NCI-H526 (cell line): ENCODE measurements at regions not wholly inside any gene's neighbourhood (a gene's known extent, or its start where the extent isn't known, plus 50 kb on each side); places are given as distances from the start of the nearest gene placed in this dataset.
"Not testable (repeated sequence)": the region's sequence is repeated elsewhere in the genome, so short reads cannot be mapped to it uniquely, and the experiment has no call there.

Experiments used
- DNase-seq, 2 experiments: peaks; one replicate each; lab custom pipeline; 2025; lab: John Stamatoyannopoulos, UW

DNA sequence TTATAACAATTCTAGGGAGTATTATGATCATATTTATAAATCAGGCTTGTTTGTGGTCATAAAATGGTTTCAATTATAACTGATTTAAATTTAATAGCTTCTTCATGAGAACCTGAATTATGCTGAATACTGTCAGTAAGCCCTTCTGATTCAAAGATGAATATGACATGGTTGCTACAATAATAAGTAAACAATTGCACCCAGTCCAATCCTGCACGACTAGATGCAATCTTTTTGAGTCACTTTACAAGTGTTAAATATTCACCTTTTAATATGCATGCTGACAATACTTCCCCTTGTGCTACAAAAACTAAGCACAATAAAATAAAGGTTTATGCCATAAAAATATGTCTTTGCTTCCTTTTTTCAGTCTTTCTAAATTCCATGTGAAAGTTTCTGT, 325.2 kb downstream of the KCNJ3 start:
- no peak for DNase-seq

DNA sequence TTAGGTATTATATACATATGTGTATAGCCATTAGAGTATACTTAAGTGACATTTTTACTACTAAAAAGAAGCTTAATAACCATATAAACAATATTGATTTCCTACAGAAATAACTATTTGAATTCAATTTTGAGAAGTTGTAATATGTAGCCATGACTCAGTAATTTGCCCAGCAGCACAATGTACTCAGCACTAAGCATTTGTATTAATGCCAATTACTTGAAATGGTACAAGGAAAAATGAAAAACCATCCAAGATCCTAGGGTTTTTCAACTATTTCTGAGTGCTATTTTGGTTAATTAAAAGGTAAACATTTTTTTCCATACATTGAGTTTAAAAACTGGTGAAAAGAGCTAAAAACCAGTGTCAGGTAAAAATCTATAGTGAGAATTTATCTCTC, 324.0 kb downstream of the KCNJ3 start:
- no peak for DNase-seq

DNA sequence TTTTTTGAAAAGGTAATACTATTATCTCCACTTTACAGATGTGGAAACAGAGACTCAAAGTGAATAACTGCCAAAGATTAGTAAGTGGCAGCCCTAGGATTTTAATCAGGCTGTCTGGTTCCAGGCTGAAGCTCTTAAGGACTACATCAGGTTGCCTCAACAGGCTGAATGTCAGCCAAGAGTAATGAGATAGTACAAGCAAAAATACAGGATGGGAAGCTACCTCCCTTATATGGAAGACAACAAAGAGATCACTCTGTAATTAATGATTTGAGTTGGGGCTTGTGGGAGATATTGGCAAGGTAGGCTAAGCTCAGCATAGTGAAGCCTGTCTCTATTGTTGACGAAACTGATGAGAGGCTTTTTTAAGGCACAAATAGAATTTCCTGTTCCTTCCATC, 323.1 kb downstream of the KCNJ3 start:
- no peak for DNase-seq

DNA sequence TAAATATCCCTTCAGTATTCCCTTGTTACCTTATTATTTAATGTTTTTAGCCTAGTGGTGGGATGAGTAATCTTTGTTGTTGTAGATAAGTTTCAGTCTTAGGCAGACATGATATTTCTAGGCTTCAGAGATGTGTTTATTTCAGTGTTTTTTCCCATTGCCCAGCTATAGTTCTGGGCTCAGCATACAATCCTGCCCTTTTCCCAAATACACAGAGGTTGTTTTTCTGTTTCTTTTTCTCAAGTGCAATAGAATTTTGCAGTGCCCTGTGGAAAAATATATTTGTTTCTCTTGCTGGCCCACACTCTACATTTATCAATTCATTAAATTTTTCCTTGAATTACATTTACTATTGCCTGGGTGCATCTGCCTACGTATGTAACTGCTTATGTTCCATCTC, 321.8 kb downstream of the KCNJ3 start:
- DNase-seq = no peak

DNA sequence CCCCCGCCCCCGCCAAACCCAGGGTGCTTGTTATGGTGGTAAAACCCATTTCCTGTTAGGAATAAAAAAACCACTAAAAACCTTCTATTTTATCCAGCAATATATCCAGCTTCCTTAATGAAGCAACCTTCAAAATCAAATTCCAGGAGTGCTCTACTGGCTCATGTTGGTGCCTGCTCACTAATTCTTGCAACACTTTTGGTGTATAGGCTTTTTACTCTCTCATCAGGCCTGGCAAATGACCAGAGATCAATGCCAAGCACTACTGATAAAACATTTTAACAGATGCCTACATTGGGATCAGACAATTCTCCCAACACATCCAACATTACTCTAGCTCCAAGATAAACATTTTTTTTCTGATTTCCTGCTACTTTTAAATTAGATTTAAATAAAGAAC, 312.4 kb downstream of the KCNJ3 start:
- no peak for DNase-seq

DNA sequence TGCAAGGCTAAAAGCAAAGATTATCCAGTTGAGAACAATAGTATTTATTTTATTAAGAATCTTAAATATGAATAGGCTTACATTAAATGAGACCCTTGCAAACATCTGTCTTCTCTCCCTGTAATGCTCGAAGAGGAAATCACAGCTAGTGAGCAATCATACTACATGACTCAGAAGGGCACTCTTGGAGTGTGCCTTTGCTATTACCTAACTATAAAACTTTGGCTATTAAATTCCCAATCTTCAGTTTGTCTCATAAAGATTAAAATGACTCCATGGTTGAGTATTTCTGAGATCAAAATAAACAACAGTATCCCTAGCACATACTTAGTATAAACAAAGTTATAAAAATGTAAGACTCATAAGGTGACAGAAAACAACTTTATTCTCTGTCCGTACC, 296.9 kb downstream of the KCNJ3 start:
- no peak for DNase-seq

DNA sequence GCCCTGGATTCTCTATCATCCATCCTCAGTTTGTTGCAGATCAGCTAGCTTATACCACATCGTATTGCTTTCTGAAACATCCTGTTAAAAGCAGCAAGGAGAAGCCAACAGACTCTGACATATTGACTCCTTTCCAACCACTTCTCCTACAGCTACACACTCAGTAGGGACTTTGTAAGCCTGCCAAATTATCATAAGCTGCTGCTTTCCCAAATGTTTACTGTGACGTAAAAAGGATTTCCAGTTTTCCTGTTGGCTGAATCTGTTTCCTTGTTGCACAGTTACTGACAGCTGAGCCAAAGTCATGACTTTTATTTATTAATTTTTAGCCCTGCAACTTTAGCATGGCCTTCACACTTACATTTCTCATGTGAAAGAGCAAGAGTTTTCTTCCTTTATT, 294.3 kb downstream of the KCNJ3 start:
- DNase-seq = no peak

DNA sequence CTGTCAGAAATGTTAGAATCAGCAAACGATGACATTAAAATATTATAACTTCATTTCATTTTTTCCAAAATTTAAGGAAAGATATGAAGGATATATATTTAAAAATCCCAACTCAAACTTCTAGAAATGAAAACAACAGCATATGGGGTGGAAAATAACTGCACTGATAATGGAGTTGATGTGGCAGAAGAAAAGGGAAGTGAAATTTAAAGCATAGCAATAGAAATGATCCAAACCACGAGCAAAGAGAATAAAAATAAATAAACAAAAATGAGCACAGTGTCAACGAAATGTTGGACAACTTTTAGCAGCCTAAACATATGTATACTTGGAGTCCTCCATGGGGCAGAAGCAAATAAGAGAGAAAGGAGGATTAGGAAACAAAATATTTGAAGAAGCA, 280.2 kb downstream of the KCNJ3 start:
- DNase-seq = no peak

DNA sequence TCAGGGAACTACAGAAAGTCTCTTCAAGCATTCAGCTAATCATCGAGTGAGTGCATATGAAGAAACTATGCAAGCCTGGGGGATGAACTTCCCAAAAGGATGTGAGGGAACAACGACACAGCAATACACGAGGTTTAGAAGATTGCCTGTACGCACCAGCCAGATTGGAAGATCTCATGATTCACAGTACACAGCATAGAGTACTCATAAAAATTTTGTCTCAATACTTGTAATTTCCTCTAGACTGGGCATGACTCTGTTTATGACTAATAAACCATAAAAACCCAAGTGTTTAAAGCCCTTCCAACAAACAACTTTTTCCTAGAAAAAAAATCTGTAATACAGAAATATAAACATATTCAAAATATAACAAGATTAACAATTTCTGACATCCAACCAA, 279.7 kb downstream of the KCNJ3 start:
- DNase-seq = no peak

DNA sequence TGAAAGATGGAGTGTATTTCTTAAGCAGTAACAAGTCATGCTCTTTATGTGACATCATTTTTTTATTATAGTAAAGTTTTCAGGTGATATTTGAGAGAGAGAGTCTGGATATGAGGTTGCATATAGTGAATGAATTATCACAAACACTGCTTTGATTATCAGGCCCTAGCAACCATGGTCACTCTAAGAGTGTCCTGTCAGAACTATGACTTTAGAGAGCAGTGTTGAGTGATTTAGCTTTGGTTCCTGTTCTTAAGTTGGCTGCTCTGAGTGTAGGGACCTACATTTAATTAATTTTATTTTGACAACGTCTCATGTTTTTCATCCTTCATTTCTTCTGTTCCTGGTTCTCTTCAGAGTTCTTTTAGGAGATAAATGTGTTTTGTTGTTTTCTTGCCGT, 275.5 kb downstream of the KCNJ3 start:
- no peak for DNase-seq

DNA sequence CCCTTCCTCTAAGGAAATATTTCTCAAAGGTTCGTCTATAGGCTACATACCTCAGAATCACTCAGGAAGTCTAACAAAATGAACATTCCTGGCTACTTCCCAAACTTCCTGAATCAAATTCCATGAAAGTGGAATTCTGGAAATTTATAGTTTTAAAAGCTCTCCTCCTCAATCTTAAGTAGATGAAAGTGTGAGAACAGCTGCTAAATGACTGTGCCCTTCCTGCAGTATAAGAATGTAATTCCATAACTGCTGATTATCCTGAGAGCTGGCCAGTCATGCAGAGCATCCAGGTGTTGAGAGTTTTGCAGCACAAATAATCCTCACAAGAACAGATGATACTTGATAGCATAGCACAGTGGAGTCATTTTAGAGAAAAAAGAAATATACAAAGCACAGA, 265.0 kb downstream of the KCNJ3 start:
- peak in 1 of 2 experiments; percentile 43 for DNase-seq

DNA sequence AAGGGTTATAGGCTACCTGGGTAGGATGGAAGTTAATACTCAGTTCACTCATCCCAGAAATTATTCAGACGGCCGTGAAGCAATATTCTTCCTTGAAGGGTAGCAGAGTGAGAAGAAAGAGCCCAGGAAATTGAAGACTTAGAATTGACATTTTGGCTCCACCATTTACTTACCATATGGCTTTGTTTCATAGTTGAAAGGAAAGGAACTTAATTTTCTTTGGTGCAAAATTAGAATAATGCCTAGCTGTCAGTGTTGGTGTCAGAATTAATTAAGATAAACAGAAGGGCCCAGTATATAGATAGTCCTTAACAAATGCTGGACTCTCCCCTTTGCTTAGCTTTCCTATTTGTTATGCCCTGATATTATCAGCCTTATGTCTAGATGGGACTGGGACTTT, 263.2 kb downstream of the KCNJ3 start:
- no peak for DNase-seq

DNA sequence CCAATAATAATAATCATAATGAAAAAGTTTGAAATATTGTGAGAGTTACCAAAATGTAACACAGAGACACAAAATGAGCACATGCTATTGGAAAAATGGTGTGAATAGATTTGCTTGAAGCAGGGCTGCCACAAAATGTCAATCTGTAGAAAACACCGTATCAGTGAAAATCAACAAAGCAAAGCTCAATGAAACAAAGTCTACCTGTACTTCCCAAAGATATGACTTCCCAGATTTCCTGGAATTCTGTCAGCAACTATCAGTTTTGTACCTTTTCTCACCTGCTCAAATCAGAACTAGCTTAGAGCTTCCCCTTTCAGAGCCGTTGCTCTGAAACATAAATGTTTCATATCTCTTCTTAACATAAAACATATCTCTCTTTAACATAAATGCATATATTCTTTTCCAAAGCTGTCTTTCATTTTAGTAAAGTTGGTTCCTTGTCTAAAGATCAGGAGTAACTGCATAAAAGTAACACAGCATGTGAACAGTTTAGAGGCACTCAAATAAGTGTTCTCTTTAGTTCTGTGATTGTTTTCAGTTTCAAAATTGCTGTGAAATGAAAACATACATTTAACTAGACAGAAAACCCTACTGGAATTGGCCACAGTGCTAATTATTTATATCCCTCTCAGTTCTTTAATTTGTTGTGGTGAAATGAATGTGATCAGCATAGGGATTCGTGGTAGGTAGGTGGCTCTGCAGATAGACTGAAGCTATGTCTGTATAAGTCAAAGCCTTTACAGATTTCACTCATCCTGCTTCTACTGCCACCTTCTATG, 262.5 kb downstream of the KCNJ3 start:
- DNase-seq = no peak

DNA sequence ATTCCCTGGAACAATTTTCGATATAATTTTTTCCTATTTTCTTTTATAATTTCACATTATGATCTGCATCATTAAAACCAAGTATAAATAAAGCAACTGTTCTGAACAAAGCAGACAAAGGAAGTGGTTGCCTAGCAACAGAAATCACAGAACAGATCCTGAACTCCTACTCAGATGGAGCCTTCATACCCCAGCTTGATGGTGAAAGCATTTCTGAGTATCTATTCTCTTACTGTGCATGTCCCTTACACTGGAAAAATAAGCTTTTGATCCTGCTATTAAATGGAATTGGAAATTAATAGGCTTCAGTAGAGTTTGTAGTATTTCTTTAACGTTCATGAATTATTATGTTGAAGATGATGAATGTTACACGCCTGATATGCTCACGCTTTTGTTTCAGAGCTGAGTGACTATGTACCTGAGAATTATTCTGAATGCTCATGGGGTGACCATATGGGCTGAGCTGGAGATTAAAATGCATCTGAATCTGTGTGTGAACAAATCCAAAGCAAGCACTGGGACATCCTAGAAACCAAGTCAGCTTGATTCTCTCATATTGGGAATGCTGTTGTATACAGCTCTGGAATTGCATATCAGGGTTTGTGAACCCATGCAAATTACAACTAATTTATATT, 254.0 kb downstream of the KCNJ3 start:
- peak in 1 of 2 experiments; percentile 28 for DNase-seq

DNA sequence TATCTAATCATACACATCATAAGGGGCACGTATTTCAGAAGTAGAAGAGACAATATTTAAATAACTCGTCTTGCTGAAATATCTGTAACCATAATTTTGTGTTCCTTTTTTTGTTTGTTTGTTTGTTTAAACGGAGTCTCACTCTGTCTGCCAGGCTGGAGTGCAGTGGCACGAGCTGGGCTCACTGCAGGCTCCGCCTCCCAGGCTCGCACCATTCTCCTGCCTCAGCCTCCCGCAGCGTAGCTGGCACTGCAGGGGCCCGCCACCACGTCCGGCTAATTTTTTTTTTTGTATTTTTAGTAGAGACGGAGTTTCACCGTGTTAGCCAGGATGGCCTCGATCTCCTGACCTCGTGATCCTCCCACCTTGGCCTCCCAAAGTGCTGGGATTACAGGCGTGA, 248.9 kb downstream of the KCNJ3 start:
- not testable (repeated sequence) for DNase-seq

DNA sequence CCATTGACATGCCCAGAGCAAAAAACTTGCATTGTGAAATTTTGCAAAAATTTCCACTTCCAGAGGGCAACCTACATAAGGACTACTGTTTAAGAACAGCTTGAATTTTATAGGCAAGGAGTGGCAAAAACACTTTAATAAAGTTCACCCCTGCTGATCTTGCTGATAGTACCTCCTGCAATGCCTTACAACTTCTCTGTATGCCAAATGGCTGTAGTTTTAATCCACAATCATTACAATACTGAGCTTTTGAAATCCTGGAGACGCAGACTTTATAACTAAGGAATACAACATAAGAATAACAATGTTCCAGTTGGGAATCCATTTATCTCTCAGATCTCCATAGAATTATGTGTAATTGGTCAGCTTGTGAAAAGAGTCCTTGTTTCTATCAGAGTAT, 247.5 kb downstream of the KCNJ3 start:
- DNase-seq = no peak

DNA sequence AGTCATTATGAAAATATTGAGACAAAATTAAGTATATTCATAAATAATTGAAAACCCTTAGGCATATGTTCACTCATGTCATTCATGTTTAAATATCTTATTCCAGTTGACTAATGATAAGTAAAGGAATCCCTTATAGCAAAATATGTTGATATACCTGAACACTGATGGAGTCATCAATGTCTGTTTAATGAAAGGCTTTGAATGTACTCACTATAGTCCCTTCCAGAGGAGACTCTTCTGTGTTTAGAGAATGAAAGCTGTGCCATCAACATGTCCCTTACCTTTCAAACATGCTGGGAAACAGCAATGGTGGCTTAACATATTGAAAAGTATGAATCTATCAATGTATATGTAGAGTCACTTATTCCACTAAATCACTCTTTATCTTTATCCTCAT, 242.9 kb downstream of the KCNJ3 start:
- no peak for DNase-seq

DNA sequence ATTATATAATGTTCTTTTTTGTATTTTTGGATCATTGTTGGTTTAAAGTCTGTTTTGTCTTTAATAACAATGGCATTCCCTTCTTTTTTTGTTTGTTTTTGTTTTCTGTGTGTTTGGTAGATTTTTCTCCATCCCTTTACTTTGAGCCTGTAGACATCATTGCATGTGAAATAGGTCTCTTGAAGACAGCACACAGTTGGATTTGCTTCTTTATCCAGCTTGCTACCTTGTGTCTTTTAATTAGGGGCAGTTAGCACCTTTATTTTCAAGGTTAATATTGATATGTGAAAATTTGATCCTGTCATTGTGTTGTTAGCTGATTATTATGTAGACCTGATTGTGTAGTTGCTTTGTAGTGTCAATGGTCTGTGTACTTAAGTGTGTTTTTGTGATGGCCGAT, 235.7 kb downstream of the KCNJ3 start:
- DNase-seq = no peak

DNA sequence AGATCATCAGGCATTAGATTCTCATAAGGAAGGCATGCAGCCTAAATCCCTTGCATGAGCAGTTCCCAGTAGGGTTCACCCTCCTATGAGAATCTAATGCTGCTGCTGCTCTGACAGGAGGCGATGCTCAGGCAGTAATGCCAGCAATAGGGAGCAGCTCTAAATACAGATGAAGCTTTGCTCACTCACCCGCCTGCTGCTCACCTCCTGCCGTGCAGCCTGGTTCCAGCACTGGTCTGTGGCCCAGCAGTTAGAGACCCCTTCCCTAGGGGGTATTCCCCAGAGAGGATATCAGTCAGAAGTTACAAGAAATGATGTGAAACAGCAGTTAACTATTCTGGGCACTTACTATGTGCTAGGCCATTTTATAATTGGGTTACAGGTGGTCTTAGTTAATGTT, 226.0 kb downstream of the KCNJ3 start:
- no peak for DNase-seq

DNA sequence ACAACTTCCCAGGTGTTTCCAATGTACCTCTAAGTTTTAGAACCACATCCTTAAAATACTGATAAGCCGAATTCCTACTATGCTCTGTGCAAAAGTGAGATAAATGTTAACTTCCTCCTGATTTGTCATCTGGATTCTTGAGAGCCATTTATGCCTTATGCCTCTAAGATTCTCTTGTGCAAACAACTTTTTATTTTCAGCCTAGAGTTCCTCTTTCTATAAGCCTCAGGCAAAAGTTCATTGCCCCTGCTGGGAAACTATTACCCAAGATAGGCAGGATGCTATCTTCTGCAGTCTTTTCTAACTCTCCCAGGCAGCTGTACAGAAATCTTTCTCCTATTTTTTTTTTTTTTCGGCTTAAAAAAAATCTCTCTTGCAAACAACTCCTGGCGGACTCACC, 216.1 kb downstream of the KCNJ3 start:
- DNase-seq = no peak

DNA sequence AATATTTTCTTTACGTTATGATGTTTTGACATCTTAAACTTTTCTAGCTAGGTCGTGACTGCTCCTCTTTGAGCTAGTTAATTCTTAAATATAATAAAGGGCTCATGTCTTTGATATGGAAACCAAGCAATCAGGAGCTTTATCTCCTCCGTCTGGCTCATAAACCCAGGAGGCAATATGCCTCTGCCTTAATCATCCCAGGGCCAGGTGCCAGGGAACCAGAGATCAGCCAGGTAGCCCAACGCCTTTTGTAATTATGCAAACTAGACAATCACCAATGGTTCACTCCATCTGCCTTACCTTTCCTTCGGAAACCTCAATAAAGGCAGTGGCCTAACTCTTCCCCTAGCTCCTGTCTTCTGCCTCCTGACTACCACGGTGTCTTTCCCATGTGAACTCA, 213.7 kb downstream of the KCNJ3 start:
- DNase-seq = peak; percentile 72 to 79

DNA sequence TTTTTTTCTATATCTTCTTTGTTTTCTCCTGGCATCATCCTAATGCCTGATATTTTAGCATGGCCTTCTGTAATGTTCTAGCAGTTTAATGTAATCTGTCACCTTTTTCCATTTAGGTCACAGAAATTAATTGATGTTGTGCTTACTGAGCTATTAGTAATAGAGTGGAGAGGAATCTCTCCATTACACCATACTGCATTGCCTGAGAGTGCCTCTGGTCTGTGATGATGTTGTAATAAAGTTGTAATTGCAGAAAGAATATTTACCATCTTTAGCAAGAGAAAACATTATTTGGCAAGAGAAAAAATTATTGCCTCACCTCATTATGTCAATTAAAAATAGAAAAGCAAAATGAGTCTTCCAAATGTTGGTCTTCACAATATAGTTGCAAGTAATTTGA, 213.2 kb downstream of the KCNJ3 start:
- DNase-seq = no peak

DNA sequence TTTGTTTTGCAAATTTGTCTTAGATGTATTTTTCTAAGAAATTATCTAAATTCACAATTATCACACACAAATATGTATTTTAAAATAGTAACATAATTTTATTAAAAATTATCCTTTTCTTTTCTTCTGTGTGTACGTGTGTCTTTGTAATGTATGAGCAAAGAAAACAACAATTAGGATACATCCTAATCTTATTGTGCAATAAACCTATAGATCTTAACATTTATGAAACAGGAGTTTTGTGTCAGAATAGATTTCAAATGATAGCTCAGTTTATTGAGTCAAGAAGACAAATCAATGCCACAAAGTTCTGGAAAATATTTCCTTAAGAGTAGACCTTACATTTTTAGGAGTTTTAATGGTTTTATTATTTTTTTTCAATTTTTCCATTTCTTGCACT, 212.2 kb downstream of the KCNJ3 start:
- no peak for DNase-seq

DNA sequence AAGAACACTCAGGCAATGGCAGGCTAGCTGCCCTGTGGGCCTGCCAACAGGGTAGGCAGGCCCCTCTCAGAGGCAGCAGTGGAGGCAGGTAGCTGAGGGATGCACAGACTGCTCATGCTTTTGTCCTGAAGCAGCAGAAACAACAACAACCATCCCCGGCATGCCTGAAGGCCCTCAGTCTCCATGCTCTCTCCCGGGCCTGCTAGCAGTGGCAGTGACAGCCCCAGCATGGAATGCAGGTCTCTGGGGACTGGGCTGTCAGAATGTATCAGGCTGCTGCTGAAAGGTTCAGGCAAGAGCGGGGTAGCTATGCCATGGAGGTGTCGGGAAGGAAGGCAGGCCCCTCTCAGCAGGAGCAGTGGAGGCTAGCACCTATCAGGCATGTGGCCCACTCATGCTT, 209.8 kb downstream of the KCNJ3 start:
- no peak for DNase-seq
